ENCODE measurements at regions not wholly inside any gene's neighbourhood (a gene's known extent, or its start where the extent isn't known, plus 50 kb on each side); places are given as distances from the start of the nearest gene placed in this dataset.

- DNase-seq, result no peak
- intact Hi-C loops (cut with DNase I), result no loop called here
- no peak overlapping the region for H3K27ac ChIP-seq
- ATAC-seq, result no peak
- H3K4me3 ChIP-seq, result no peak overlapping the region
- no peaks in the 10 kb centered on the region for H3K27me3 ChIP-seq (ENCODE audit: insufficient read depth in 3 of 3, low read length in 2 of 3)
- no peaks in the 10 kb centered on the region for H3K36me3 ChIP-seq (ENCODE audit: insufficient read depth in 1 of 2, low read depth in 1 of 2)
- no peaks in the 10 kb centered on the region for H3K9me3 ChIP-seq
- H3K4me1 ChIP-seq, result no peaks in the 10 kb centered on the region
- TF ChIP-seq CTCF (IDR thresholded peaks at IDR 0.05), result no peak
- 41 to 48% (median 42%) methylated on average over 10 of the region's 10 CpGs for WGBS, 3 donors
Observed at GRCh38 chr5:88551724-88552345, 283.2 kb upstream of the TMEM161B start.

GRCh38 chr5:88550736-88551135 is 282.1 kb upstream of the TMEM161B start:
- no peak for DNase-seq
- Histone ChIP-seq H3K36me3 (ENCODE audit: insufficient read depth in 1 of 2, low read depth in 1 of 2) (no peaks in the 10 kb centered on the region), H3K4me1 (no peaks in the 10 kb centered on the region), H3K27ac (no peak overlapping the region), H3K9me3 (no peaks in the 10 kb centered on the region), H3K27me3 (ENCODE audit: insufficient read depth in 3 of 3, low read length in 2 of 3) (no peaks in the 10 kb centered on the region), H3K4me3 (no peak overlapping the region)
- intact Hi-C loops (cut with DNase I), result no loop called here
- ATAC-seq, result no peak
- TF ChIP-seq CTCF (IDR thresholded peaks at IDR 0.05), result no peak

- Histone ChIP-seq H3K27me3 (ENCODE audit: insufficient read depth in 3 of 3, low read length in 2 of 3) (no peaks in the 10 kb centered on the region), H3K27ac (no peak overlapping the region), H3K4me1 (no peaks in the 10 kb centered on the region), H3K9me3 (no peaks in the 10 kb centered on the region), H3K36me3 (ENCODE audit: insufficient read depth in 1 of 2, low read depth in 1 of 2) (no peaks in the 10 kb centered on the region), H3K4me3 (no peak overlapping the region)
- DNase-seq (no peak), ATAC-seq (no peak)
- WGBS, 3 donors, result 63 to 70% (median 67%) methylated on average over 4 of the region's 4 CpGs
- no peak for TF ChIP-seq CTCF (IDR thresholded peaks at IDR 0.05)
- intact Hi-C loops (cut with DNase I), result no loop called here
Observed at GRCh38 chr5:88548136-88548805, 279.6 kb upstream of the TMEM161B start.

- Histone ChIP-seq H3K9me3 (no peaks in the 10 kb centered on the region), H3K4me3 (no peak overlapping the region), H3K27me3 (ENCODE audit: insufficient read depth in 3 of 3, low read length in 2 of 3) (peaks cover 0 to 3% (median 0%) of the 10 kb centered on the region in 3 donors), H3K27ac (no peak overlapping the region), H3K4me1 (no peaks in the 10 kb centered on the region), H3K36me3 (ENCODE audit: insufficient read depth in 1 of 2, low read depth in 1 of 2) (no peaks in the 10 kb centered on the region)
- no peak for TF ChIP-seq CTCF (IDR thresholded peaks at IDR 0.05)
- DNase-seq (no peak), ATAC-seq (no peak)
- intact Hi-C loops (cut with DNase I), result no loop called here
Observed at GRCh38 chr5:88545338-88545737, 276.7 kb upstream of the TMEM161B start.

GRCh38 chr5:88544671-88545070 is 276.0 kb upstream of the TMEM161B start:
- H3K27me3 ChIP-seq (ENCODE audit: insufficient read depth in 3 of 3, low read length in 2 of 3), result peaks cover 0 to 3% (median 0%) of the 10 kb centered on the region in 3 donors
- intact Hi-C loops (cut with DNase I), result no loop called here

More at GRCh38 chr5:88544671-88545070, 276.0 kb upstream of the TMEM161B start:
- H3K27ac ChIP-seq, result no peak overlapping the region
- DNase-seq (no peak), ATAC-seq (no peak)
- H3K4me1 ChIP-seq, result no peaks in the 10 kb centered on the region
- H3K36me3 ChIP-seq (ENCODE audit: insufficient read depth in 1 of 2, low read depth in 1 of 2), result no peaks in the 10 kb centered on the region
- H3K9me3 ChIP-seq, result no peaks in the 10 kb centered on the region
- H3K4me3 ChIP-seq, result no peak overlapping the region
- 80 to 83% (median 82%) methylated on average over 3 of the region's 3 CpGs for WGBS, 3 donors
- TF ChIP-seq CTCF (IDR thresholded peaks at IDR 0.05), result no peak
